NCI-H226 (cell line): ENCODE measurements at regions not wholly inside any gene's neighbourhood (a gene's known extent, or its start where the extent isn't known, plus 50 kb on each side); places are given as distances from the start of the nearest gene placed in this dataset.
"Not testable (repeated sequence)": the region's sequence is repeated elsewhere in the genome, so short reads cannot be mapped to it uniquely, and the experiment has no call there.

Experiments used
- DNase-seq: peaks from one replicate; pipeline ENCODE4 v3.0.0-alpha.2; 2015

- DNase-seq = no peak
Observed at GRCh38 chr18:59799383-59800015, 100.3 kb upstream of the PMAIP1 start.

GRCh38 chr18:59795882-59796281, 98.7 kb upstream of the CCBE1 start:
- DNase-seq = no peak

- DNase-seq = no peak
Observed at GRCh38 chr18:59792353-59792752, 95.1 kb upstream of the CCBE1 start.

GRCh38 chr18:59790346-59790936, 93.2 kb upstream of the CCBE1 start:
- DNase-seq = not testable (repeated sequence)

GRCh38 chr18:59788791-59789106, 91.5 kb upstream of the CCBE1 start:
- no peak for DNase-seq

GRCh38 chr18:59787998-59788790, 91.0 kb upstream of the CCBE1 start:
- DNase-seq = peak; percentile 60

GRCh38 chr18:59784694-59785093, 87.5 kb upstream of the CCBE1 start:
- DNase-seq = no peak

- peak; percentile 44 for DNase-seq
Observed at GRCh38 chr18:59783138-59783537, 85.9 kb upstream of the CCBE1 start.

- peak; percentile 79 for DNase-seq
Observed at GRCh38 chr18:59779979-59780378, 82.8 kb upstream of the CCBE1 start.

- no peak for DNase-seq
Observed at GRCh38 chr18:59778434-59778833, 81.2 kb upstream of the CCBE1 start.

- DNase-seq = no peak
Observed at GRCh38 chr18:59777636-59778035, 80.4 kb upstream of the CCBE1 start.

GRCh38 chr18:59769129-59769865, 72.1 kb upstream of the CCBE1 start:
- DNase-seq = no peak

- DNase-seq = no peak
Observed at GRCh38 chr18:59768409-59768808, 71.2 kb upstream of the CCBE1 start.

- peak; percentile 12 for DNase-seq
Observed at GRCh38 chr18:59767732-59768131, 70.5 kb upstream of the CCBE1 start.

GRCh38 chr18:59765343-59765742, 68.1 kb upstream of the CCBE1 start:
- DNase-seq = no peak

- no peak for DNase-seq
Observed at GRCh38 chr18:59764281-59764680, 67.1 kb upstream of the CCBE1 start.

- no peak for DNase-seq
Observed at GRCh38 chr18:59763541-59764136, 66.4 kb upstream of the CCBE1 start.

GRCh38 chr18:59760619-59761600, 63.7 kb upstream of the CCBE1 start:
- DNase-seq = no peak

- no peak for DNase-seq
Observed at GRCh38 chr18:59760212-59760611, 63.0 kb upstream of the CCBE1 start.

GRCh38 chr18:59758837-59759236, 61.6 kb upstream of the CCBE1 start:
- no peak for DNase-seq

- no peak for DNase-seq
Observed at GRCh38 chr18:59758106-59758505, 60.9 kb upstream of the CCBE1 start.

GRCh38 chr18:59752666-59753065, 55.4 kb upstream of the CCBE1 start:
- DNase-seq = no peak
